ENCODE measurements at regions not wholly inside any gene's neighbourhood (a gene's known extent, or its start where the extent isn't known, plus 50 kb on each side); places are given as distances from the start of the nearest gene placed in this dataset.

- ChIA-PET CTCF (no interaction called here), POLR2A (no interaction called here)
- Mint-ChIP-seq H3K4me3 (no peak overlapping the region), H3K36me3 (peaks cover 4% of the 10 kb centered on the region), H3K4me1 (no peaks in the 10 kb centered on the region), H3K9me3 (peaks cover 5% of the 10 kb centered on the region), H3K27me3 (ENCODE audit: low read depth) (no peaks in the 10 kb centered on the region), H3K27ac (no peak overlapping the region)
- no peak for DNase-seq (ENCODE audit: low spot score)
- TF ChIP-seq MLX (CRISPR knock-in tag; IDR thresholded peaks at IDR 0.05) (no peak), CBFB (CRISPR knock-in tag; IDR thresholded peaks at IDR 0.05; ENCODE audit: low read depth) (no peak), AFF4 (CRISPR knock-in tag; IDR thresholded peaks at IDR 0.05; ENCODE audit: borderline replicate concordance) (no peak), TP53 (CRISPR knock-in tag; IDR thresholded peaks at IDR 0.05) (no peak), JAZF1 (CRISPR knock-in tag; IDR thresholded peaks at IDR 0.05) (no peak)
- ATAC-seq: no peak
Observed at GRCh38 chr12:41683023-41683422, 461.7 kb downstream of the GXYLT1 start.

- Mint-ChIP-seq H3K27ac (no peak overlapping the region), H3K4me1 (no peaks in the 10 kb centered on the region), H3K9me3 (peaks cover 5% of the 10 kb centered on the region), H3K4me3 (no peak overlapping the region), H3K36me3 (peaks cover 7% of the 10 kb centered on the region), H3K27me3 (ENCODE audit: low read depth) (no peaks in the 10 kb centered on the region)
- ATAC-seq (0 out of 2 replicates have a peak, but pooled peaks have one; percentile 18), DNase-seq (ENCODE audit: low spot score) (no peak)
- TF ChIP-seq ZNF423 (CRISPR knock-in tag; IDR thresholded peaks at IDR 0.05) (no peak), PRDM15 (CRISPR knock-in tag; IDR thresholded peaks at IDR 0.05) (no peak), NR3C1 (CRISPR knock-in tag; conservative IDR thresholded peaks at IDR 0.05; ENCODE audit: low read depth) (no peak), SMAD4 (CRISPR knock-in tag; IDR thresholded peaks at IDR 0.05) (no peak), IRF1 (CRISPR knock-in tag; IDR thresholded peaks at IDR 0.05) (no peak), RORB (CRISPR knock-in tag; IDR thresholded peaks at IDR 0.05) (no peak), FOXP1 (CRISPR knock-in tag; IDR thresholded peaks at IDR 0.05; ENCODE audit: borderline replicate concordance) (no peak), E2F5 (CRISPR knock-in tag; IDR thresholded peaks at IDR 0.05) (no peak), GTF2I (CRISPR knock-in tag; conservative IDR thresholded peaks at IDR 0.05) (no peak)
- TF ChIP-seq, protein P1, sequence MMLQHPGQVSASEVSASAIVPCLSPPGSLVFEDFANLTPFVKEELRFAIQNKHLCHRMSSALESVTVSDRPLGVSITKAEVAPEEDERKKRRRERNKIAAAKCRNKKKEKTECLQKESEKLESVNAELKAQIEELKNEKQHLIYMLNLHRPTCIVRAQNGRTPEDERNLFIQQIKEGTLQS (CRISPR knock-in tag; conservative IDR thresholded peaks at IDR 0.05): no peak
- TF ChIP-seq, protein P2, sequence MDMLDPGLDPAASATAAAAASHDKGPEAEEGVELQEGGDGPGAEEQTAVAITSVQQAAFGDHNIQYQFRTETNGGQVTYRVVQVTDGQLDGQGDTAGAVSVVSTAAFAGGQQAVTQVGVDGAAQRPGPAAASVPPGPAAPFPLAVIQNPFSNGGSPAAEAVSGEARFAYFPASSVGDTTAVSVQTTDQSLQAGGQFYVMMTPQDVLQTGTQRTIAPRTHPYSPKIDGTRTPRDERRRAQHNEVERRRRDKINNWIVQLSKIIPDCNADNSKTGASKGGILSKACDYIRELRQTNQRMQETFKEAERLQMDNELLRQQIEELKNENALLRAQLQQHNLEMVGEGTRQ (CRISPR knock-in tag; IDR thresholded peaks at IDR 0.05): no peak
- ChIA-PET POLR2A (no interaction called here), CTCF (no interaction called here)
Observed at GRCh38 chr12:41681898-41682297, 462.8 kb downstream of the GXYLT1 start.

Measured in WTC11 (cell line).